ENCODE measurements at regions not wholly inside any gene's neighbourhood (a gene's known extent, or its start where the extent isn't known, plus 50 kb on each side); places are given as distances from the start of the nearest gene placed in this dataset.

- TF ChIP-seq CTCF (IDR thresholded peaks at IDR 0.05) (no peak), POLR2AphosphoS5 (IDR thresholded peaks at IDR 0.05) (no peak), POLR2A (IDR thresholded peaks at IDR 0.05; ENCODE audit: low read depth) (no peak), EP300 (IDR thresholded peaks at IDR 0.05) (no peak)
Observed at GRCh38 chr17:20702692-20703091, 123.2 kb downstream of the CDRT15L2 start.

Data from esophagus muscularis mucosa (tissue), 4 donors.